ENCODE measurements at regions not wholly inside any gene's neighbourhood (a gene's known extent, or its start where the extent isn't known, plus 50 kb on each side); places are given as distances from the start of the nearest gene placed in this dataset.

DNA sequence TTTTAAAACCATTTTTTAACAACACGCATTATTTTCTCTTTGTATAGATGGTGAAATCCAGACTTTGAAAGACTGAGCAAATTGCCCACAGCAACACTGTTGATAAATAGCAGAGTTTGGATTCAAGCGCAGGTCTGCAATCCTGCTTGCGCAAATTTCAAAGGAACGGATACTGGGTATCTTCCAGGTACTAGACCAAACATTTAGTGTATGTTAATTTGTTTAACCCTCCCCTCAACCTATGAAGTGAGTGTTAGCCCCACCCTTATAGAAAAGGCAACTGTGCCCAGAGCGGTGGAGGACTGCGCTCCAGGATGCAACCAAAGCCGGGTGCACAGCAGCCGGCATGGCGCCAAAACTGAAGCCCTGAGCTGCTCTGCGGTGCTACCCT is 103.8 kb downstream of the CPN2 start:
- H3K9me2 ChIP-seq (replicated peaks; ENCODE audit: insufficient read depth, low read length): no peaks in the 10 kb centered on the region
- H3K4me1 ChIP-seq (ENCODE audit: low read length): no peaks in the 10 kb centered on the region

GRCh38 chr3:194249323-194250097 is 101.6 kb downstream of the CPN2 start:
- DNase-seq: no peak
- H3K27ac ChIP-seq (ENCODE audit: low read length): no peak overlapping the region
- H3K4me2 ChIP-seq (ENCODE audit: low read depth, low read length): no peak overlapping the region
- no peaks in the 10 kb centered on the region for H3F3A ChIP-seq (ENCODE audit: insufficient read depth, low read length)
- TF ChIP-seq, protein P1, sequence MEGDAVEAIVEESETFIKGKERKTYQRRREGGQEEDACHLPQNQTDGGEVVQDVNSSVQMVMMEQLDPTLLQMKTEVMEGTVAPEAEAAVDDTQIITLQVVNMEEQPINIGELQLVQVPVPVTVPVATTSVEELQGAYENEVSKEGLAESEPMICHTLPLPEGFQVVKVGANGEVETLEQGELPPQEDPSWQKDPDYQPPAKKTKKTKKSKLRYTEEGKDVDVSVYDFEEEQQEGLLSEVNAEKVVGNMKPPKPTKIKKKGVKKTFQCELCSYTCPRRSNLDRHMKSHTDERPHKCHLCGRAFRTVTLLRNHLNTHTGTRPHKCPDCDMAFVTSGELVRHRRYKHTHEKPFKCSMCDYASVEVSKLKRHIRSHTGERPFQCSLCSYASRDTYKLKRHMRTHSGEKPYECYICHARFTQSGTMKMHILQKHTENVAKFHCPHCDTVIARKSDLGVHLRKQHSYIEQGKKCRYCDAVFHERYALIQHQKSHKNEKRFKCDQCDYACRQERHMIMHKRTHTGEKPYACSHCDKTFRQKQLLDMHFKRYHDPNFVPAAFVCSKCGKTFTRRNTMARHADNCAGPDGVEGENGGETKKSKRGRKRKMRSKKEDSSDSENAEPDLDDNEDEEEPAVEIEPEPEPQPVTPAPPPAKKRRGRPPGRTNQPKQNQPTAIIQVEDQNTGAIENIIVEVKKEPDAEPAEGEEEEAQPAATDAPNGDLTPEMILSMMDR (IDR thresholded peaks at IDR 0.05; ENCODE audit: low read length): no peak
- TF ChIP-seq EZH2 (optimal IDR thresholded peaks at IDR 0.05; ENCODE audit: low read depth, low read length) (no peak), EZH2phosphoT487 (IDR thresholded peaks at IDR 0.05; ENCODE audit: low read length) (no peak)
- no peaks in the 10 kb centered on the region for H3K9me3 ChIP-seq (replicated peaks; ENCODE audit: insufficient read depth, low read length)
- H2AFZ ChIP-seq (ENCODE audit: low read length): no peak overlapping the region
- H3K27me3 ChIP-seq (replicated peaks; ENCODE audit: insufficient read depth, low read length): no peaks in the 10 kb centered on the region
- no peak overlapping the region for H3K4me3 ChIP-seq (ENCODE audit: low read length)
- H3K9me2 ChIP-seq (replicated peaks; ENCODE audit: insufficient read depth, low read length): no peaks in the 10 kb centered on the region
- no peaks in the 10 kb centered on the region for H3K79me2 ChIP-seq (ENCODE audit: low read length)
- H3K9ac ChIP-seq (ENCODE audit: low read length): no peak overlapping the region
- H3K4me1 ChIP-seq (ENCODE audit: low read length): no peaks in the 10 kb centered on the region
- no peaks in the 10 kb centered on the region for H3K36me3 ChIP-seq (replicated peaks; ENCODE audit: insufficient read depth, low read length)
- H4K20me1 ChIP-seq (ENCODE audit: insufficient read depth, low read length): no peaks in the 10 kb centered on the region

More for the DNA sequence above, 103.8 kb downstream of the CPN2 start:
- DNase-seq: no peak
- H2AFZ ChIP-seq (ENCODE audit: low read length): no peak overlapping the region
- H3K9me3 ChIP-seq (replicated peaks; ENCODE audit: insufficient read depth, low read length): no peaks in the 10 kb centered on the region
- H3K27me3 ChIP-seq (replicated peaks; ENCODE audit: insufficient read depth, low read length): no peaks in the 10 kb centered on the region
- H3K27ac ChIP-seq (ENCODE audit: low read length): no peak overlapping the region
- H3K9ac ChIP-seq (ENCODE audit: low read length): no peak overlapping the region
- no peaks in the 10 kb centered on the region for H3F3A ChIP-seq (ENCODE audit: insufficient read depth, low read length)
- no peaks in the 10 kb centered on the region for H3K36me3 ChIP-seq (replicated peaks; ENCODE audit: insufficient read depth, low read length)
- no peak for TF ChIP-seq EZH2phosphoT487 (IDR thresholded peaks at IDR 0.05; ENCODE audit: low read length)
- no peak for TF ChIP-seq EZH2 (optimal IDR thresholded peaks at IDR 0.05; ENCODE audit: low read depth, low read length)
- TF ChIP-seq, protein P1 (IDR thresholded peaks at IDR 0.05; ENCODE audit: low read length): no peak
- no peaks in the 10 kb centered on the region for H4K20me1 ChIP-seq (ENCODE audit: insufficient read depth, low read length)
- no peak overlapping the region for H3K4me3 ChIP-seq (ENCODE audit: low read length)
- no peaks in the 10 kb centered on the region for H3K79me2 ChIP-seq (ENCODE audit: low read length)
- H3K4me2 ChIP-seq (ENCODE audit: low read depth, low read length): no peak overlapping the region

DNA sequence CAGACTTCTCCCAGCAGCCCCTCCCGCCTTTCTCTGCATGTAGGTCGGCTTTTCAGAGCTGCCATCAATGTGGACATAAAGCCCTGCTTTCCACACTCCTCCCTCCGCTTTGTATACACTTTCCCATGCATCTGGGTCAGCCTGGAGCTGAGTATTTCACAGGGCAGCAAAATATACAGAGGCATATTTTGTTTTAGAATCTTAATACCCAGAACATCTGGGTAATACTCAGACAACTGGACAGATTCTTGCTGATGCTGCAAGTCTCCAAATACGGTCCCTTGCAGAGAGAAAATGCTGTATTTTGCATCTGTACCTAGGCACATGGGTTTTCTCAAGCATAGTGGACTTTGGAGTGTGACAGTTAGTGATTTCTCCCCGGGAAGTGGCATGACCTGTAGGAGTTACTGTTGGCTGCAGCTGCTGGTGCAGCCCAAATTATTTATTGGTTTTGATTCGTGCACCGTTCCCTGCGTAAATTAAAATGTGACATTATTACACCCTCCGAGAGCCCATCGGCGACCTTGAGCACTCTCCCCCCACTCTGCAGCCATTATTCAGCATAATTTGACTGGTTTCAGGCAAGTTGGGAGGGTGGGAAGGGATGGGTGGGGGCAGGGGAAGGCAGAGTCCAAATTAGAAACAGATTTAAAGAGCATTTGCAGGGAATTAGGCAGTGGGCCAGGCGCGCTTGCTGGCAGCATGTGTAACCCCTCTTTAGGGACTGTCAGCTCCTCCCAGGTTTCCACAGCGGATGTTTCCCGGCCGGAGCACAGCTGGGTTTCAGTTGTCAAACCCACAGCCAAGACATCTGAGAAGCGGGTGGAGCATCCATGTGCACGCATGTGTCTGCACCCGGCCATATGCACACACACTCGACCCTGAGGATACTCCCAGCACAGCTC is 100.8 kb downstream of the CPN2 start:
- Histone ChIP-seq H3K9me2 (replicated peaks; ENCODE audit: insufficient read depth, low read length) (no peaks in the 10 kb centered on the region), H2AFZ (ENCODE audit: low read length) (no peak overlapping the region), H3K27me3 (replicated peaks; ENCODE audit: insufficient read depth, low read length) (no peaks in the 10 kb centered on the region), H4K20me1 (ENCODE audit: insufficient read depth, low read length) (no peaks in the 10 kb centered on the region), H3K9me3 (replicated peaks; ENCODE audit: insufficient read depth, low read length) (no peaks in the 10 kb centered on the region), H3K4me3 (ENCODE audit: low read length) (no peak overlapping the region), H3F3A (ENCODE audit: insufficient read depth, low read length) (no peaks in the 10 kb centered on the region), H3K9ac (ENCODE audit: low read length) (no peak overlapping the region), H3K27ac (ENCODE audit: low read length) (no peak overlapping the region), H3K36me3 (replicated peaks; ENCODE audit: insufficient read depth, low read length) (no peaks in the 10 kb centered on the region), H3K79me2 (ENCODE audit: low read length) (no peaks in the 10 kb centered on the region), H3K4me2 (ENCODE audit: low read depth, low read length) (no peak overlapping the region), H3K4me1 (ENCODE audit: low read length) (no peaks in the 10 kb centered on the region)
- no peak for TF ChIP-seq EZH2phosphoT487 (IDR thresholded peaks at IDR 0.05; ENCODE audit: low read length)
- TF ChIP-seq, protein P1 (IDR thresholded peaks at IDR 0.05; ENCODE audit: low read length): no peak
- TF ChIP-seq EZH2 (optimal IDR thresholded peaks at IDR 0.05; ENCODE audit: low read depth, low read length): no peak
- no peak for DNase-seq
